ENCODE measurements at regions not wholly inside any gene's neighbourhood (a gene's known extent, or its start where the extent isn't known, plus 50 kb on each side); places are given as distances from the start of the nearest gene placed in this dataset.

DNA sequence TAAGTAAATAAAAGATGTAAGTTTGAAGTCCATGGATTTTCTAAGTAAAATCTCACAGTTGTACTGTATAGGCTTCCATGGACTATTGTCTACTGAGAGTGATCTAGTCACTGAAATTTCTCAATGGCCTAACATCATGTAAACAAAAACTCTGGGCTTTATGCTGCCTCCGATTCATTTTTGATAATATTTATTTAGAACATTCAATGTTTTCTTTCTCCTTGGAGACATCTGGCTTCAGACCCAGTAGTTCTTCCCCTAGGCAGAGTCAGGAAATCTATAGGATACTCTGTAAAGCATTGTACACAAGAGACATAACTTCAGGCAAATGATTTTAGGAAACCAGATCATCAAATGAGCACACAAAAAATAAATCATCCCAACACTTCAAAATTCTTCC is 1208.6 kb upstream of the ZEB2 start (continued):
- TF ChIP-seq ETS1 (IDR thresholded peaks at IDR 0.05): no peak
- TF ChIP-seq CREB1 (CRISPR knock-in tag; IDR thresholded peaks at IDR 0.05; ENCODE audit: low read depth): no peak
- TF ChIP-seq STAT1 (IDR thresholded peaks at IDR 0.05; ENCODE audit: unreplicated experiment): no peak
- no peak for TF ChIP-seq EZH2 (IDR thresholded peaks at IDR 0.05; ENCODE audit: low read depth, unreplicated experiment)
- no peak for TF ChIP-seq REST (IDR thresholded peaks at IDR 0.05; ENCODE audit: unreplicated experiment)

DNA sequence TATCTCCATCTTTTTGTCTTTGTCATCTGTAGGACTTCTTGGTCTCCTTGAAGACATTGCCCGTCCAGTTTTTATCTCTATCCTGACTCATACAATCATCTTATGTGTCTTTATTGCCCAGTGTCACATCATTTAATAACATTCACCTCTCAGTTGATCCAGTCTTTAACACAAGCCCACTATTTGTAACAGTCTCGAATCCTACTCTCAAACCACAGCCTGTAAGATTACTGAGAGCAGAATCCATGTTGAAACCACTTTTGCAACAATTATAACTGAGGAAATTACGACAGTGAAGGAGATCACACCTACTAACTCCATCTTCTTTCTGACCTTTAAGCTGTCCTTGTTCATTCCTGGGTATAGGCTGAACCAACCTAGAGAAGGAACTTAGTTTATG is 1206.0 kb upstream of the ZEB2 start:
- no peaks in the 10 kb centered on the region for H3K79me2 ChIP-seq (replicated peaks; ENCODE audit: insufficient read depth)
- Mint-ChIP-seq H3K27ac (no peak overlapping the region), H3K4me3 (no peak overlapping the region), H3K27me3 (ENCODE audit: insufficient read depth, low read depth, poor library complexity) (peaks cover 2% of the 10 kb centered on the region), H3K4me1 (no peaks in the 10 kb centered on the region), H3K36me3 (ENCODE audit: low read depth) (no peaks in the 10 kb centered on the region), H3K9me3 (no peaks in the 10 kb centered on the region; the same call in 1 of the 3 replicates)
- no peaks in the 10 kb centered on the region for H4K20me1 ChIP-seq (replicated peaks; ENCODE audit: insufficient read depth)
- ATAC-seq (no peak), DNase-seq (ENCODE audit: low spot score) (no peak)
- H3K4me3 ChIP-seq: no peak overlapping the region
- no peak overlapping the region for H3K27ac ChIP-seq (ENCODE audit: low read depth)
- H3K4me2 ChIP-seq: no peak overlapping the region
- no peaks in the 10 kb centered on the region for H3K36me3 ChIP-seq (ENCODE audit: insufficient read depth)
- H3F3A ChIP-seq (replicated peaks; ENCODE audit: low read depth): no peaks in the 10 kb centered on the region
- peaks cover 11% of the 10 kb centered on the region; the same call in 1 of the 2 replicates for H3K9me2 ChIP-seq (ENCODE audit: insufficient read depth)
- H3K27me3 ChIP-seq (ENCODE audit: insufficient read depth): no peaks in the 10 kb centered on the region
- H2AFZ ChIP-seq: no peak overlapping the region
- H3K4me1 ChIP-seq (ENCODE audit: insufficient read depth): no peaks in the 10 kb centered on the region
- TF ChIP-seq JUNB (IDR thresholded peaks at IDR 0.05; ENCODE audit: unreplicated experiment): no peak
- TF ChIP-seq REST (IDR thresholded peaks at IDR 0.05; ENCODE audit: unreplicated experiment): no peak
- no peak for TF ChIP-seq ETS1 (IDR thresholded peaks at IDR 0.05)
- no peak for TF ChIP-seq NANOG (IDR thresholded peaks at IDR 0.05; ENCODE audit: borderline replicate concordance)
- TF ChIP-seq STAT1 (IDR thresholded peaks at IDR 0.05; ENCODE audit: unreplicated experiment): no peak
- TF ChIP-seq, protein P1, sequence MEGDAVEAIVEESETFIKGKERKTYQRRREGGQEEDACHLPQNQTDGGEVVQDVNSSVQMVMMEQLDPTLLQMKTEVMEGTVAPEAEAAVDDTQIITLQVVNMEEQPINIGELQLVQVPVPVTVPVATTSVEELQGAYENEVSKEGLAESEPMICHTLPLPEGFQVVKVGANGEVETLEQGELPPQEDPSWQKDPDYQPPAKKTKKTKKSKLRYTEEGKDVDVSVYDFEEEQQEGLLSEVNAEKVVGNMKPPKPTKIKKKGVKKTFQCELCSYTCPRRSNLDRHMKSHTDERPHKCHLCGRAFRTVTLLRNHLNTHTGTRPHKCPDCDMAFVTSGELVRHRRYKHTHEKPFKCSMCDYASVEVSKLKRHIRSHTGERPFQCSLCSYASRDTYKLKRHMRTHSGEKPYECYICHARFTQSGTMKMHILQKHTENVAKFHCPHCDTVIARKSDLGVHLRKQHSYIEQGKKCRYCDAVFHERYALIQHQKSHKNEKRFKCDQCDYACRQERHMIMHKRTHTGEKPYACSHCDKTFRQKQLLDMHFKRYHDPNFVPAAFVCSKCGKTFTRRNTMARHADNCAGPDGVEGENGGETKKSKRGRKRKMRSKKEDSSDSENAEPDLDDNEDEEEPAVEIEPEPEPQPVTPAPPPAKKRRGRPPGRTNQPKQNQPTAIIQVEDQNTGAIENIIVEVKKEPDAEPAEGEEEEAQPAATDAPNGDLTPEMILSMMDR (conservative IDR thresholded peaks at IDR 0.05; ENCODE audit: low read depth in 2 of 2): no peak
- no peak for TF ChIP-seq ZNF331 (CRISPR knock-in tag; IDR thresholded peaks at IDR 0.05; ENCODE audit: low read depth)
- no peak for TF ChIP-seq EZH2 (IDR thresholded peaks at IDR 0.05; ENCODE audit: low read depth, unreplicated experiment)

All from GM23338 (cell line).